ENCODE measurements at regions not wholly inside any gene's neighbourhood (a gene's known extent, or its start where the extent isn't known, plus 50 kb on each side); places are given as distances from the start of the nearest gene placed in this dataset.
"Not testable (repeated sequence)": the region's sequence is repeated elsewhere in the genome, so short reads cannot be mapped to it uniquely, and the experiment has no call there.

- no peak for DNase-seq
These were observed 92.0 kb upstream of the ERCC6L2 start for GRCh38 chr9:95783426-95783975.

- DNase-seq = no peak
These were observed 94.7 kb upstream of the ERCC6L2 start for GRCh38 chr9:95780751-95781150.

- DNase-seq = no peak
These were observed 95.4 kb upstream of the ERCC6L2 start for GRCh38 chr9:95780121-95780520.

GRCh38 chr9:95779597-95779996, 95.9 kb upstream of the ERCC6L2 start:
- not testable (repeated sequence) for DNase-seq

- DNase-seq = no peak
These were observed 96.5 kb upstream of the ERCC6L2 start for GRCh38 chr9:95778957-95779356.

- no peak for DNase-seq
These were observed 98.4 kb upstream of the ERCC6L2 start for GRCh38 chr9:95777136-95777535.

- no peak for DNase-seq
These were observed 99.3 kb upstream of the ERCC6L2 start for GRCh38 chr9:95776176-95776575.

- DNase-seq = no peak
These were observed 100.3 kb upstream of the ERCC6L2 start for GRCh38 chr9:95775191-95775590.

- no peak for DNase-seq
These were observed 102.5 kb upstream of the ERCC6L2 start for GRCh38 chr9:95773053-95773418.

GRCh38 chr9:95772320-95773052, 103.0 kb upstream of the ERCC6L2 start:
- DNase-seq = peak; percentile 78

- DNase-seq = peak; percentile 60
These were observed 103.8 kb upstream of the ERCC6L2 start for GRCh38 chr9:95771556-95772246.

- no peak for DNase-seq
These were observed 104.8 kb upstream of the ERCC6L2 start for GRCh38 chr9:95770653-95771131.

GRCh38 chr9:95769909-95770433, 105.5 kb upstream of the ERCC6L2 start:
- DNase-seq = no peak

- no peak for DNase-seq
These were observed 106.0 kb upstream of the ERCC6L2 start for GRCh38 chr9:95769473-95769872.

- no peak for DNase-seq
These were observed 108.6 kb upstream of the ERCC6L2 start for GRCh38 chr9:95766906-95767305.

GRCh38 chr9:95764533-95765319, 110.8 kb upstream of the ERCC6L2 start:
- no peak for DNase-seq

- DNase-seq = no peak
These were observed 111.5 kb upstream of the ERCC6L2 start for GRCh38 chr9:95763983-95764382.

GRCh38 chr9:95763006-95763405, 112.5 kb upstream of the ERCC6L2 start:
- DNase-seq = no peak

- DNase-seq = no peak
These were observed 113.2 kb upstream of the ERCC6L2 start for GRCh38 chr9:95762322-95762721.

GRCh38 chr9:95760791-95761190, 114.7 kb upstream of the ERCC6L2 start:
- DNase-seq = no peak

GRCh38 chr9:95757439-95757838, 118.1 kb upstream of the ERCC6L2 start:
- DNase-seq = no peak

- DNase-seq = no peak
These were observed 118.5 kb upstream of the ERCC6L2 start for GRCh38 chr9:95756986-95757385.

- no peak for DNase-seq
These were observed 119.4 kb upstream of the ERCC6L2 start for GRCh38 chr9:95756101-95756500.
